ENCODE measurements at regions not wholly inside any gene's neighbourhood (a gene's known extent, or its start where the extent isn't known, plus 50 kb on each side); places are given as distances from the start of the nearest gene placed in this dataset.

DNA sequence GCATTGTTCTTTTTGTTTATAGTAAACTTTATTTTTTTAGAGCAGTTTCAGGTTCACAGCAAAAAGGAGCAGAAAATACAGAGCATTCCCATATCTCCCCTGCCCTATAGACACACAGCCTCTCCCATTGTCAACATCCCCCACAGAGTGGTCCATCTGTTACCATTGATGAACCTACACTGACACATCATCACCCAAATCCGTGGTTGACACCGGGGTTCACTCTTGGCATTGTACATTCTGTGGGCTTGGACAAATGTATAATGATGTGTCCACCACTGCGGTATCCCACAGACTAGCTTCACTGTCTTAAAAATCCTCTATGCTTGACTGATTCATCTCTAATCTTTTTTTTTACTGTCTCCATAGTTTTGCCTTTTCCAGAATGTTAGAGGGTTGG, 120.7 kb upstream of the SPATA31C2 start:
- intact Hi-C loops (cut with micrococcal nuclease; ENCODE audit: unreplicated experiment), result no loop called here
- H3K4me1 ChIP-seq (ENCODE audit: insufficient read depth, low read length, poor library complexity, severe bottlenecking), result peaks cover 6% of the 10 kb centered on the region
- POLR2A ChIA-PET (ENCODE audit: low non-redundant PET), result no interaction called here
- H3K27me3 ChIP-seq (replicated peaks; ENCODE audit: insufficient read depth, low read depth, low read length, poor library complexity), result no peaks in the 10 kb centered on the region
- no peak overlapping the region for H3K27ac ChIP-seq (ENCODE audit: low read depth, low read length, poor library complexity, severe bottlenecking)
- H3K36me3 ChIP-seq (ENCODE audit: insufficient read depth, low read length, poor library complexity, severe bottlenecking), result no peaks in the 10 kb centered on the region
- no peak for TF ChIP-seq EZH2 (IDR thresholded peaks at IDR 0.05; ENCODE audit: borderline replicate concordance, low read depth, low read length, poor library complexity, severe bottlenecking)
- no peak for TF ChIP-seq CTCF (conservative IDR thresholded peaks at IDR 0.05; ENCODE audit: low read depth, low read length)
- CTCF ChIA-PET, result no interaction called here
- H3K9me3 ChIP-seq (ENCODE audit: low read depth, low read length, poor library complexity, severe bottlenecking), result no peaks in the 10 kb centered on the region
- BruUV-seq (replicated peaks), result no TSS peak
- no peak overlapping the region for H3K4me3 ChIP-seq (ENCODE audit: low read depth, low read length, poor library complexity, severe bottlenecking)
- no peak for DNase-seq (ENCODE audit: low spot score)

- Histone ChIP-seq H3K4me1 (ENCODE audit: insufficient read depth, low read length, poor library complexity, severe bottlenecking) (peaks cover 6% of the 10 kb centered on the region), H3K27me3 (replicated peaks; ENCODE audit: insufficient read depth, low read depth, low read length, poor library complexity) (no peaks in the 10 kb centered on the region), H3K4me3 (ENCODE audit: low read depth, low read length, poor library complexity, severe bottlenecking) (no peak overlapping the region), H3K36me3 (ENCODE audit: insufficient read depth, low read length, poor library complexity, severe bottlenecking) (no peaks in the 10 kb centered on the region), H3K27ac (ENCODE audit: low read depth, low read length, poor library complexity, severe bottlenecking) (no peak overlapping the region), H3K9me3 (ENCODE audit: low read depth, low read length, poor library complexity, severe bottlenecking) (no peaks in the 10 kb centered on the region)
- POLR2A ChIA-PET (ENCODE audit: low non-redundant PET), result no interaction called here
- no peak for TF ChIP-seq CTCF (conservative IDR thresholded peaks at IDR 0.05; ENCODE audit: low read depth, low read length)
- TF ChIP-seq EZH2 (IDR thresholded peaks at IDR 0.05; ENCODE audit: borderline replicate concordance, low read depth, low read length, poor library complexity, severe bottlenecking), result no peak
- no peak for DNase-seq (ENCODE audit: low spot score)
- intact Hi-C loops (cut with micrococcal nuclease; ENCODE audit: unreplicated experiment), result no loop called here
- CTCF ChIA-PET, result no interaction called here
- BruUV-seq (replicated peaks), result no TSS peak
Observed at GRCh38 chr9:88258601-88259000, 120.3 kb upstream of the SPATA31C2 start.

DNA sequence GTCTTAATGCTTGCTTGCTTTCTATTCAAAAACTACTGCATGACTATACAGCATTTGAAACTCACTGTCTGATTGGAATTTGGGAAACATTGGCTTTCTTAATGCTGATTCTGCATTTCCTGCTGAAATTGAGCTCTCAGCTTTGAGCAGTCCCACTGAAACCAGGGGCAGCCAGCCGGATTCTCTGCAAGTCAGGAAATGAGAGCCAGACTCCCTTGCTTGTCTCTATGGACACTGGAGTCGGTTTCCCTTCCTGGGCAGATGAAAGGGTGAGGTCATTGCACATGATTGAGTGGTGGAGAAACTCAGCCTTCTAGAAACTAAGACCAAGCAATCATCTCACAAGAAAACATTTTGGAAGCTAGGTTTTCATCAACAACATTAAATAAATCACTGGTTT, 119.7 kb upstream of the SPATA31C2 start:
- Histone ChIP-seq H3K9me3 (ENCODE audit: low read depth, low read length, poor library complexity, severe bottlenecking) (no peaks in the 10 kb centered on the region), H3K27me3 (replicated peaks; ENCODE audit: insufficient read depth, low read depth, low read length, poor library complexity) (no peaks in the 10 kb centered on the region), H3K27ac (ENCODE audit: low read depth, low read length, poor library complexity, severe bottlenecking) (no peak overlapping the region), H3K4me3 (ENCODE audit: low read depth, low read length, poor library complexity, severe bottlenecking) (no peak overlapping the region), H3K36me3 (ENCODE audit: insufficient read depth, low read length, poor library complexity, severe bottlenecking) (no peaks in the 10 kb centered on the region), H3K4me1 (ENCODE audit: insufficient read depth, low read length, poor library complexity, severe bottlenecking) (peaks cover 6% of the 10 kb centered on the region)
- intact Hi-C loops (cut with micrococcal nuclease; ENCODE audit: unreplicated experiment), result no loop called here
- POLR2A ChIA-PET (ENCODE audit: low non-redundant PET), result no interaction called here
- CTCF ChIA-PET, result no interaction called here
- no peak for TF ChIP-seq EZH2 (IDR thresholded peaks at IDR 0.05; ENCODE audit: borderline replicate concordance, low read depth, low read length, poor library complexity, severe bottlenecking)
- no peak for TF ChIP-seq CTCF (conservative IDR thresholded peaks at IDR 0.05; ENCODE audit: low read depth, low read length)
- peak; percentile 22 for DNase-seq (ENCODE audit: low spot score)
- BruUV-seq (replicated peaks), result no TSS peak
